HG02763 (cell line): ENCODE measurements at regions not wholly inside any gene's neighbourhood (a gene's known extent, or its start where the extent isn't known, plus 50 kb on each side); places are given as distances from the start of the nearest gene placed in this dataset.

Experiments
- ATAC-seq: cut with Tn5 transposase; IDR thresholded peaks from one replicate; pipeline ENCODE4 v1.9.1; 2021; ENCODE audit warnings: mild to moderate bottlenecking, moderate library complexity; ENCODE audit not compliant: unreplicated experiment

- no peak for ATAC-seq
Measured at GRCh38 chr3:74357881-74358280, 256.6 kb downstream of the CNTN3 start.

GRCh38 chr3:74353039-74353438 is 261.4 kb downstream of the CNTN3 start:
- no peak for ATAC-seq

- ATAC-seq, result no peak
Measured at GRCh38 chr3:74352166-74352565, 262.3 kb downstream of the CNTN3 start.

GRCh38 chr3:74351213-74351612 is 263.2 kb downstream of the CNTN3 start:
- ATAC-seq, result no peak

- no peak for ATAC-seq
Measured at GRCh38 chr3:74349015-74349414, 265.4 kb downstream of the CNTN3 start.

- no peak for ATAC-seq
Measured at GRCh38 chr3:74347563-74348268, 266.7 kb downstream of the CNTN3 start.

GRCh38 chr3:74346896-74347295 is 267.6 kb downstream of the CNTN3 start:
- no peak for ATAC-seq

GRCh38 chr3:74345701-74346100 is 268.8 kb downstream of the CNTN3 start:
- ATAC-seq, result no peak

- no peak for ATAC-seq
Measured at GRCh38 chr3:74344865-74345440, 269.5 kb downstream of the CNTN3 start.

- ATAC-seq, result no peak
Measured at GRCh38 chr3:74343391-74343790, 271.1 kb downstream of the CNTN3 start.

- ATAC-seq, result no peak
Measured at GRCh38 chr3:74338998-74339397, 275.5 kb downstream of the CNTN3 start.

GRCh38 chr3:74332165-74332564 is 282.3 kb downstream of the CNTN3 start:
- ATAC-seq, result no peak

- ATAC-seq, result no peak
Measured at GRCh38 chr3:74331711-74332110, 282.7 kb downstream of the CNTN3 start.

- no peak for ATAC-seq
Measured at GRCh38 chr3:74329096-74329495, 285.4 kb downstream of the CNTN3 start.

- no peak for ATAC-seq
Measured at GRCh38 chr3:74328435-74328834, 286.0 kb downstream of the CNTN3 start.

- no peak for ATAC-seq
Measured at GRCh38 chr3:74315291-74315690, 299.2 kb downstream of the CNTN3 start.

- ATAC-seq, result no peak
Measured at GRCh38 chr3:74314696-74315095, 299.8 kb downstream of the CNTN3 start.

GRCh38 chr3:74309716-74310115 is 304.7 kb downstream of the CNTN3 start:
- ATAC-seq, result no peak

GRCh38 chr3:74304424-74304823 is 310.0 kb downstream of the CNTN3 start:
- ATAC-seq, result no peak

- no peak for ATAC-seq
Measured at GRCh38 chr3:74303711-74304110, 310.7 kb downstream of the CNTN3 start.

- no peak for ATAC-seq
Measured at GRCh38 chr3:74302969-74303368, 311.5 kb downstream of the CNTN3 start.

GRCh38 chr3:74302281-74302680 is 312.2 kb downstream of the CNTN3 start:
- no peak for ATAC-seq

GRCh38 chr3:74301056-74301455 is 313.4 kb downstream of the CNTN3 start:
- ATAC-seq, result no peak
